Dendritic cell treated with granulocyte-macrophage colony-stimulating factor and Interleukin-4, amounts not matched to agents 40 ng/mL and 50 ng/mL, for 4 days (primary cell): ENCODE measurements at regions not wholly inside any gene's neighbourhood (a gene's known extent, or its start where the extent isn't known, plus 50 kb on each side); places are given as distances from the start of the nearest gene placed in this dataset.

Source experiments
- H3K27ac Mint-ChIP-seq: one replicate; pipeline ENCODE4 v1.8.0; 2022; ENCODE audit warnings: mild to moderate bottlenecking, mixed read lengths
- H3K27me3 Mint-ChIP-seq: one replicate; pipeline ENCODE4 v1.8.0; 2022; ENCODE audit warnings: mild to moderate bottlenecking, mixed read lengths
- H3K36me3 Mint-ChIP-seq: one replicate; pipeline ENCODE4 v1.8.0; 2022; ENCODE audit warnings: low read depth, mixed read lengths
- H3K4me1 Mint-ChIP-seq: one replicate; pipeline ENCODE4 v1.8.0; 2022; ENCODE audit warnings: low read depth, mixed read lengths
- H3K4me3 Mint-ChIP-seq: one replicate; pipeline ENCODE4 v1.8.0; 2022; ENCODE audit warnings: mild to moderate bottlenecking, moderate library complexity, mixed read lengths
- H3K9me3 Mint-ChIP-seq: one replicate; pipeline ENCODE4 v1.8.0; 2022; ENCODE audit warnings: mixed read lengths
- intact Hi-C: fragments of 100-400 bp; cut with micrococcal nuclease; formaldehyde crosslinking; loops from one replicate; pipeline ENCODE4 v1.15.0; 2022

DNA sequence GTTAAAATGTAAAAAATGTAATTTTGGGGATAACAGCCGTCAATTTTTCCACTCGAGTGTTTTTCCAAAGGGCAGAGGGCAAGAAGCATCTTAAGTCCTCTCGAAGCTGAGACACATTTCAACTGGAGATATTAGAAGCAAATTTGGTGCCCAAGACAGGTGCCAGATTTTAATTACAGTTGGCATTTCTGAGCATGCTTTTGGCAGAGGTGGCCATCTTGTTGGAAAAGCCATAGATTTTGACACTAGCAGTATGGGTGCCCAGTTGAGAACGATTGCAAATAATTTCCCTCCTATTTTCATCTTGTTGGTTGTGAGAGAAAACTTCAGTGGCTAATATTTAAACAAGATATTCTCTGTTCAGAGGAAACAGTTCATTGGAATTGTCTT, 146.3 kb downstream of the TM9SF2 start:
- Mint-ChIP-seq H3K27me3 (peaks cover 2% of the 10 kb centered on the region), H3K4me1 (peaks cover 4% of the 10 kb centered on the region), H3K27ac (no peak overlapping the region), H3K36me3 (no peaks in the 10 kb centered on the region), H3K9me3 (no peaks in the 10 kb centered on the region), H3K4me3 (no peak overlapping the region)
- intact Hi-C loops: no loop called here

DNA sequence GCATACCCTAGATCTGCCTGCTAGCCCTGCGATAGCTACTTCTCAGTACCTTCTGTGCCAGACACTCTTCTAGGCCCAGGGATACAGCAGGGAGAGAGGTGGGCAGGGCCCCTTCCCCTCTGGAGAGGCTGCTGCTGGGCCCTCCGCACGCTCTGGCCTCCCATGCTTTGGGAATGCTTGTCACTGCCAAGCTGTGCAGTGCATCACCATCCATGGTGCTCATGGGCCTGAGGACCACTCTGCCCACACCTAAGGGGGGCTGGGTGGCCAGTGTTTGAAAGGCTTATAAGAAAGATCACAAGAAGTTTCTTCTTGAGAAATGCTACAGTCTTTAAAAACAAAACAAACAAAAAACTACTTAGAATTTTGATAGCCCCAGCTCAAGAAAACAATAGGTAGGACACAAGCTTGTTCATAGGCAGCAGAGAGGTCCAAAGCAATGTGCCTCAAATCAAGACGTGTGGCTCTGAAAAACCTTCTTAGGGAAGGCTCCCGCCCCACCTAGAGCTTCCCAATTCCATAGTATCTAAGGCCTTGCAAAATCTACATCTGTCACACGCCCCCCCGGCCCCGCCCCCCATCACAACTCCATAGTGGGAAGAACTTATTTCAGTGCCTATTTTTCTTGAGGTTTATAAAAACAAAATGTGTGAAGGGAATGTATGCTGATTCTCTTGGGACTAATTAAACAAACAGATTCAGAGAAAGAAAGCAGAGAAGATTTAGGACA, 145.8 kb downstream of the TM9SF2 start:
- H3K27ac Mint-ChIP-seq: no peak overlapping the region
- peaks cover 4% of the 10 kb centered on the region for H3K4me1 Mint-ChIP-seq
- peaks cover 2% of the 10 kb centered on the region for H3K27me3 Mint-ChIP-seq
- H3K9me3 Mint-ChIP-seq: no peaks in the 10 kb centered on the region
- no peak overlapping the region for H3K4me3 Mint-ChIP-seq
- intact Hi-C loops: no loop called here
- no peaks in the 10 kb centered on the region for H3K36me3 Mint-ChIP-seq

DNA sequence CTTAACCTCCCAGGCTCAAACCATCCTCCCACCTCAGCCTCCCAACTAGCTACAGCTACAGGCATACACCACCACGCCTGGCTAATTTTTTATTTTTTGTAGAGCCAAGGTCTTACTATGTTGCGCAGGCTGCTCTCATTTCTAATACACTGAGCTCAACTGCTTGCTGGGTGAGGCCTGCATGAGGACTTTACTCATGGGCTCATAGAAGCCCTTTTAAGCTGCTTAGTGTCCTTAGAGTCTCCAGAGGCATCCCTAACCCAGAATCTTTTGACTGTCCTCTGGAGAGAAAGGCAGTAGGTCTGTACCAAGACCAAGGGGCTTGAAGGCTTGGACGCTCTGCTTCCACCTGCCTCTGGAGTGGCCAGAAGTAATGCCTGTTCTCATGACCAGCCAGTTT, 141.6 kb downstream of the TM9SF2 start:
- H3K27me3 Mint-ChIP-seq: no peaks in the 10 kb centered on the region
- no peak overlapping the region for H3K4me3 Mint-ChIP-seq
- no peak overlapping the region for H3K27ac Mint-ChIP-seq
- no peaks in the 10 kb centered on the region for H3K36me3 Mint-ChIP-seq
- no peaks in the 10 kb centered on the region for H3K9me3 Mint-ChIP-seq
- H3K4me1 Mint-ChIP-seq: no peaks in the 10 kb centered on the region
- intact Hi-C loops: no loop called here

DNA sequence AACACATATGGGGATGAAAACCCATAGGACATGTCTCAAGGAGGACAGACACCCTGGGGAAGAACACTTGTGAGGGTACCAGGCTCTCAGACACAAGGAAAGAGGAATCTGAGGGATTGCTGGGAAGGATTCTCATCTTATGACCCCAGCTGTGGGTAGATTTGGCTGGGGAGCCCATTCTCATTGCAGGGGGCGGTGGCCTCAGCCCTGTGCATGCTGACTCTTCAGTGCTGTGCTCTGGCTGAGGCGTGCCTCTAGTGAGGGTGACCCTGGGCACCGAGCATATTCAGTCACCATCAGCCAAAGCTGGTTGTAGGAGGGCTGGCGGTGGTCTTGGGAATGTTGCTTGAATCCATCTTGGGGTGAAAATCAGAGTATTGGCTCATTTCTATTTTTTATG, 140.7 kb downstream of the TM9SF2 start:
- Mint-ChIP-seq H3K4me1 (no peaks in the 10 kb centered on the region), H3K9me3 (no peaks in the 10 kb centered on the region), H3K4me3 (no peak overlapping the region), H3K27me3 (no peaks in the 10 kb centered on the region), H3K36me3 (no peaks in the 10 kb centered on the region), H3K27ac (no peak overlapping the region)
- intact Hi-C loops: no loop called here

DNA sequence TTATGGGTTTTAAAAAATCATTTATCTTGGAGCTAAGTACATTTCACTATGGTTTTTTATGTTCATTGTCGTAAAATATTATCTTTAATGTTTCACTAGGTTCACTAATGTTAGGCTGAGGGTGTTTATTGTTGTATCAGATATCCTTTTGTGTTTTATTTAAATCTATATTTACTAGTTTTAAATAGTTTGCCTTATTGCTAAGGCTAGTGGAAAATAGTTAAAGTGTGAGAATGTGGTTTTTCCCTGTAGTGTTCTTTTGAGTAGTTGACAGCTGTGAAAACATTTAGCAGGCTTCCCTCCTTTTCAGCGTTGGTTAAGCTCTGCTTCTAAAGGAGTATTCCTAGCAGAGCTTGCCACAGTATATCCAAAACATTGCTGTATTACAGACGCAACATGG, 139.0 kb downstream of the TM9SF2 start:
- H3K27me3 Mint-ChIP-seq: no peaks in the 10 kb centered on the region
- no peaks in the 10 kb centered on the region for H3K9me3 Mint-ChIP-seq
- no peaks in the 10 kb centered on the region for H3K4me1 Mint-ChIP-seq
- no peak overlapping the region for H3K4me3 Mint-ChIP-seq
- no peak overlapping the region for H3K27ac Mint-ChIP-seq
- no peaks in the 10 kb centered on the region for H3K36me3 Mint-ChIP-seq
- intact Hi-C loops: no loop called here

DNA sequence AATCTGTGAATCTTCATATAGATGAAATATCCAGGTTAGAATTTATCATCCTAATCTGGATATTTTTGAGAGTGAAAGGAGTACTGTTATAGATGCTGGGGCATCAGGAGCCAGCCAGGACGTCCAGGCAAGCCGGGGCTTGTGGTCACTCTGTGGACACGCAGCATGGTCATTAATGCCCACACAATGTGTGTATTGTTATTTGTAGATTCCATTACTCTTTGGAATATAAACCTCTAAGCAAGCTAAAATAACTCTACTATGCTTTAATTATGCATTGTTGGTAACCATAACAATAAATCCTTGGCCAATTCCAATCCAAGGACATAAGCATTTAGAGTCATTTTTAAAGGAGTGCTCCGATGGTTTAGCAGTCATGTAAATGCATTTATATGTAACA, 137.9 kb downstream of the TM9SF2 start:
- Mint-ChIP-seq H3K27ac (no peak overlapping the region), H3K9me3 (no peaks in the 10 kb centered on the region), H3K36me3 (no peaks in the 10 kb centered on the region), H3K4me3 (no peak overlapping the region), H3K27me3 (no peaks in the 10 kb centered on the region), H3K4me1 (no peaks in the 10 kb centered on the region)
- intact Hi-C loops: no loop called here

DNA sequence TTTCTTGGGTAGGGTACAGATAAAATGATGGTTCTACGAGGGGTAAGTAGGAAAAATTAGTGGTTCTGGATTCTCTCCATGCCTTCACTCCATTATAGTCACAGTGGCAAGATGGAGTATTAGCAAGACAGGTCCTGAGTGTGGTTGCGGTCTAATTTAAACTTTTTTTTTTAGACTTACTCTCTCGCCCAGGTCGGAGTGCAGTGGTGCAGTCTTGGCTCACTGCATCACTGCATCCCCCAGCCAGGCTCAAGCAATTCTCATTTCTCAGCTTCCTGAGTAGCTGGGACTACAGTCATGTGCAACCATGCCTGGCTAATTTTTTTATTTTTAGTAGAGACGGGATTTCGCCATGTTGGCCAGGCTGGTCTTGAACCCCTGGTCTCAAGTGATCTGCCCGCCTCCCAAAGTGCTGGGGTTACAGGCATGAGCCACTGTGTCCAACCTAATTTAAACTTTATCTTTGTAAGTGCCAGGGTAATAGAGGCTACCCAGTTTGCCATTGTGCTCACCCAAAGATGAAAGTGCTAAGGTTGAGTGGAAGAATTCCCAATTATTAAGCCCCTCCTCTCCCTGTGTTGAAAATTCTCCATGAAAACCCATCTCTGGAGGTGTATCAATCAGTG, 135.6 kb downstream of the TM9SF2 start:
- intact Hi-C loops: no loop called here
- H3K4me3 Mint-ChIP-seq: no peak overlapping the region
- H3K36me3 Mint-ChIP-seq: no peaks in the 10 kb centered on the region
- H3K27ac Mint-ChIP-seq: no peak overlapping the region
- peaks cover 2% of the 10 kb centered on the region for H3K27me3 Mint-ChIP-seq
- H3K4me1 Mint-ChIP-seq: no peaks in the 10 kb centered on the region
- H3K9me3 Mint-ChIP-seq: no peaks in the 10 kb centered on the region

DNA sequence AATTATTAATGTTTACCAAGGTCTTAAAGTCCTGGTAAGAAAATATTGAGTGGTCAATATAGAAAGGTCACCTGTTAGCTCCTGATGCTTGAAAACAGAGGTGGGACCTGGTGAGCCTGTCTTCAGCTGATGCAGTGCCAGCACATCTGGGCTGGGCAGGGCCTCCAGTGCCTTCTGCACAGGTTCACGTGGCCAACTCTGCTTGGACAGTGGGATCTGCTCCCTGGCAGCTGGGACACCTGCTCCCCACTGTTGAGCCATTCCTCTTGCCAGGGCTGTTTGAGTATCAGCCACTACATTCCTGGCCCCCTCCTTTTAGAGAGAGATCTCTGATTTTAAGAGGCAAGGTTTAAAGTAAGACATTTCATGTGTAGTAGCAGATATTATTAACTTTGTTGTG, 135.0 kb downstream of the TM9SF2 start:
- no peaks in the 10 kb centered on the region for H3K4me1 Mint-ChIP-seq
- H3K36me3 Mint-ChIP-seq: no peaks in the 10 kb centered on the region
- H3K27me3 Mint-ChIP-seq: peaks cover 2% of the 10 kb centered on the region
- intact Hi-C loops: no loop called here
- H3K4me3 Mint-ChIP-seq: no peak overlapping the region
- H3K9me3 Mint-ChIP-seq: no peaks in the 10 kb centered on the region
- H3K27ac Mint-ChIP-seq: no peak overlapping the region

DNA sequence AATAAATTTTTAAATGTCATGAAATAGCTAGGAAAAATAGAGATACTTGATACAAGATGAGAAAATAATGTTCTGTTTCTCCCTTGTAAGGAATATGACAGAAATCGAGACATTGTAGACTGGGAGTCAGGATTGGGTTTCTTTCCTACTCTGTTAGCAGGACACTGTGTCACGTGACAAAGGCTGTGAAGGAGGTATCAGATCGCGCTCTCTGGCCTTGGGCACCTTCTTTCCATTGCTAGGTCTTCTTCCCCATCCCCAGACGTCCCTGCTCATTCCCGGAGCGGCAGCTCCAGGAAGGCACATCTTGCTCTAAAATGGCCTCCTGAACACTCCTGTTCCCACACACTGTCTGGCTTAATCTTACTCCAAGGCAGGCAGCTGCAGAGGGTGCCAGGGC, 133.4 kb downstream of the TM9SF2 start:
- Mint-ChIP-seq H3K4me3 (no peak overlapping the region), H3K36me3 (no peaks in the 10 kb centered on the region)

DNA sequence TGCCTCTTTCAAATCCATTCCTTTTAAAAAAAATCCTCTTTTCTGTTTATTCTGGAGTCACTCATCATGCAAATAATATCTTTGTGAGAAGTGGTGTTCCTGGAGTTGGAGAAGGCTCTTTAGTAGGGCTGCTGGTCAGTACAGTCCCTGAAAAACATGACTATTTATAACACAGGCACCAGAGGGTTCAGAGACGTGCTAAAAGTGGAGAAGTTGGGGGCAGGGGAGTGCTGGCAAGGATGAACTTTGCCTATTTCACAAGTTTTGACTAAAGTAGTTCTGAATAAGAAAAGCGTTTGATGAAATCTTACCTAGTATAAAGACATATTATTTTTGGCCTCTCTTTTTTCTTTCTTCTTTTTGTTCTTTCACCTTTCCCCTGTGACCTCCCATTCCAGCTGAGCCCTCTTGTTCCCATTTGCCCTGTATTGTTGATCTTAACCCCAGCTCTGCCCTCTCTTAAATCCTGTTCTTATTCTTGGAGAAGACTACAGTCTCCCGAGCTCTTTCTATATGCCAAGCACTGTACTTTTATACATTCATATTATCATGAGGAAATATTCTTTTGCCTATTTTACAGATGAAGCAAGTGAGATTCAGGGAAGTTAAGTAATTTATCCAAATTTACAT, 129.1 kb downstream of the TM9SF2 start:
- Mint-ChIP-seq H3K27ac (no peak overlapping the region), H3K27me3 (peaks cover 2% of the 10 kb centered on the region), H3K9me3 (no peaks in the 10 kb centered on the region), H3K4me3 (no peak overlapping the region), H3K36me3 (no peaks in the 10 kb centered on the region), H3K4me1 (no peaks in the 10 kb centered on the region)
- intact Hi-C loops: no loop called here

More for the DNA sequence above, 133.4 kb downstream of the TM9SF2 start:
- Mint-ChIP-seq H3K9me3 (no peaks in the 10 kb centered on the region), H3K27me3 (peaks cover 2% of the 10 kb centered on the region), H3K27ac (no peak overlapping the region), H3K4me1 (no peaks in the 10 kb centered on the region)
- intact Hi-C loops: no loop called here

DNA sequence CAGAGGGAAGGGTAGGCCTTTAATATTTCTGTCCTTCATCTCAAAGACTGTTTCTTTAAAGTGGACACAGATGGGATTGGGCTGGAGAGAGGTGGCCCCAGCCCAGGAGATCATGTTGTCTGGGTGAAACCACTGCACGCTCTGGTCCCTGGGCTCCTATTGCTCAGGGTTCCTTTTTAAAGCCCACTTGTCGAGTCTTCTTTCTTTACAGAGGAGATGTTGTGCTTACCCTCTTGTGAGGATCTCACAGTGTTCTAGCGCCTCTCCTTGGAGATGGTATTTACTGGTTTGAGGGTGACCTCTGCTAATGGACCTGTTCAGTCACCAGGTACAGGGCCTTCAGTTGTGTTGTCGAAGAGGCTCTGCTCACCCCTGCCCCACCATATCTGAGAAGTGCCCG, 128.4 kb downstream of the TM9SF2 start:
- Mint-ChIP-seq H3K4me3 (no peak overlapping the region), H3K27me3 (peaks cover 2% of the 10 kb centered on the region)
- intact Hi-C loops: no loop called here

DNA sequence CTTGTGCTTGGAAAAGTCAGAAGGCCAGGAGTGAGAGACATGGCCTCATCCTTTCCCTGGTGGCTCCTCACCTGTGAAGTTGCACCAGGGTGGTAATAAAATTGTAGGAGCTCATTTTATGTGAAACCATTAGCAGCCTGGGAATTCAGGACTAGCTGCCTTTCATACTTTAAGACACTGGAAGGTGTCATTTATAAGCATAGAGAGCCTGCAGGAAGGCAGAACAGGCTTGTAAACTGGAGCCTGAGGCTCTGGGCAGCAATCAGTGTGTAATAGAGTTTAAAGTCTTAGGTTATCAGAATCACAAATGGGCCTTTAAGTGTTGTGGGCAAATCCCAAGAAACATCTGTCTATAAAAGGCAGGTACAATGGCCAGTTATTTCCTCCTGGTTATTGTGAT, 127.2 kb downstream of the TM9SF2 start:
- intact Hi-C loops: no loop called here
- no peak overlapping the region for H3K27ac Mint-ChIP-seq
- H3K27me3 Mint-ChIP-seq: peaks cover 2% of the 10 kb centered on the region
- H3K4me1 Mint-ChIP-seq: no peaks in the 10 kb centered on the region
- no peak overlapping the region for H3K4me3 Mint-ChIP-seq
- no peaks in the 10 kb centered on the region for H3K9me3 Mint-ChIP-seq
- H3K36me3 Mint-ChIP-seq: no peaks in the 10 kb centered on the region

More for the DNA sequence above, 128.4 kb downstream of the TM9SF2 start:
- H3K27ac Mint-ChIP-seq: no peak overlapping the region
- H3K36me3 Mint-ChIP-seq: no peaks in the 10 kb centered on the region
- no peaks in the 10 kb centered on the region for H3K9me3 Mint-ChIP-seq
- no peaks in the 10 kb centered on the region for H3K4me1 Mint-ChIP-seq

DNA sequence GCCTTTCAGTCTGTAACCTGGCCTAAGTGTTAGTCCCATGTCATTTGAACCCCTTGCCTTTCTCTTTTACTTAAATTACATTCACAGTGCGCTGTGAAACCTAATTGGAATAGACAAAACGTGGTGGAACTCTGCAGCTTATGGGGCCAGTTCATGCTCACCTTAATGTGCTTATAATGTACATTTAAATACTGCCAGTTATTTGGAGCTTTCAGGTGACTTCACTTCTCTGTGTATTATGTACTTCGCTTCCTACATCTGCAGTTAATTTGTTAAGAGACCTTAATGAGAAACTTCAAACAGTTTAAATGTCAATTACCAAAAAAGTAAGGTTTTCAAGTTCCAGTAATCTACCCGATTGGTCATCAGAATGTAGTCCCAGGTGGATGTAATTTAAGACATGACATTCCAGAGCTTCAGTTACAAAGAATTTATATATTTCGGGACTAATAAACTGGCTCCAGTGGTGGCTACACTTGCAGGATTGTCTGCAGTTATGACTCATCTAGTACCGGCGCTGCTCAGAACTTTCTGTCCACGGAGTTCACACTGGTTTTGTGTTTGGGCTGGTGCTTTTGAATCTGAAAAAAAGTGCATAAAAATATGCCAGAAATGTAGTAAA, 125.3 kb downstream of the TM9SF2 start:
- Mint-ChIP-seq H3K9me3 (no peaks in the 10 kb centered on the region), H3K4me3 (no peak overlapping the region), H3K27me3 (no peaks in the 10 kb centered on the region), H3K4me1 (no peaks in the 10 kb centered on the region), H3K27ac (no peak overlapping the region), H3K36me3 (no peaks in the 10 kb centered on the region)
- intact Hi-C loops: no loop called here

DNA sequence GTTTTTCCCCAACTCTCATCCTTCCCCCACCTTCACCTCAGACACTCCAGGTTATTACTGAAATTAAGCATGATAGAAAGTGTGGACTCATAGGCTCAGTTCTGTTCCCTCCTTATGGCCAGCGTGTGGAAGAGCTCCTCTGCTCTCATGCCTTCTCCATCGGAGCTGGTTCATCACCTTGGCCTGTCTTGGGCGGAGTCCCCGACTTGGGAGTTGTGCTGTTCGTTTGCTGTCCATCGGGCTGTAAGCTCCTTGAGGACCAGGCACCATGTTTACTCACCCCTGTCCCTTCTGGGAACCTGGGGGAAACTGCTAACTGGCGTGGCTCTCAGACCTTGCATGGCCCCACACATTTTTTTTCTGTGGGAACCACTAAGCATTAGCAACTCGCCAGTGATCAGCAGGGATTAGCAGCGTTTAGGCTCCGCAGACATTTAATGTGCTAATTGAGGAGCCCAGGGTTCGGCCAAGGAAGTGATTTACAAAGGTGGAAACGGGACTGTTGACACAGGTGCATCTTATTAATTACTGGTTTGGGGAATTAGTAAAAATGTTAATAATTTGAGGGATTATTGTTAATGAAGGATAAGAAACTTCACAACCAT, 123.8 kb downstream of the TM9SF2 start:
- Mint-ChIP-seq H3K36me3 (no peaks in the 10 kb centered on the region), H3K27ac (no peak overlapping the region), H3K27me3 (no peaks in the 10 kb centered on the region), H3K4me3 (no peak overlapping the region), H3K4me1 (no peaks in the 10 kb centered on the region), H3K9me3 (no peaks in the 10 kb centered on the region)
- intact Hi-C loops: no loop called here
